ENCODE measurements at regions not wholly inside any gene's neighbourhood (a gene's known extent, or its start where the extent isn't known, plus 50 kb on each side); places are given as distances from the start of the nearest gene placed in this dataset.

DNA sequence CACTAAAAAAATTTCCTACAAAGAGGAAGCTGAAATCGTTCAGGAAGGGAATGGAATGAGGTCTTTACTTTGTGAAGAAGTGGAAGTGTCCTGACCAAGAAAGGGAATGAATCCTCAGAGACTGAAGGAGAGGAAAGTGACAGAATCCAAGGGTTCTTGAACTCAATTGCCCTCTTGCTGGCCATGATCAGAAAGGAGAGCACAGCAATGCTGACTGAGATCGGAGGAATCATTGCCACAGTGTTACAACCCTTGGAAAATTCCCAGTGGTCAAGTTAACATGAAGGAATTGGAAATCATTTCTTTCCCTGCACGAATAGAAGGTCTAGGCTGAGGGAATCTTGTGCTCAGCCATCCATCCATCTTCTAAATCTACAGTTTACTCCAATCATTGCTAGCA is 190.0 kb upstream of the NEIL3 start:
- intact Hi-C loops (cut with DNase I; ENCODE audit: low total_unique reads): no loop called here
- H3K27ac ChIP-seq: no peak overlapping the region

DNA sequence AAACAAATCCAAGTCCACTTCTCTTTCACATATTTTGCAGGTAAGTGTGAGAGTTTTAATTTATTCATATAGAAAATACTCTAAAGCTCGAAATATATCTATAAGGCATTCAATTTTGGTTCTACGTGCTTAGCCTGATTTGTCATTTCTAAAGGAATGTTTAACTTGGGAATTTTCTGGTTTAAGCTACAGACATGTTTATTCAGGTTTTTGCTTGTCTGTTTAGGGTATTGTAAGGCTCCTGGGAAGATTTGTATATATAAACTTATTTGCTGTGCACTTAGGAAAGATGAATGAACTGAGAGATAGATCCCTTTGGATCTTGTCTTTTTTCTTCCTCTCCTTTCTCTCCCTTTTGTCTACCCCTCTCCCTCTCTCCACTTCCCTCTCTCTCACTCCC is 185.9 kb upstream of the NEIL3 start:
- no peak overlapping the region for H3K27ac ChIP-seq
- H3K4me3 ChIP-seq: no peak overlapping the region
- intact Hi-C loops (cut with DNase I; ENCODE audit: low total_unique reads): no loop called here
- H3K4me1 ChIP-seq: no peaks in the 10 kb centered on the region
- TF ChIP-seq, protein P1, sequence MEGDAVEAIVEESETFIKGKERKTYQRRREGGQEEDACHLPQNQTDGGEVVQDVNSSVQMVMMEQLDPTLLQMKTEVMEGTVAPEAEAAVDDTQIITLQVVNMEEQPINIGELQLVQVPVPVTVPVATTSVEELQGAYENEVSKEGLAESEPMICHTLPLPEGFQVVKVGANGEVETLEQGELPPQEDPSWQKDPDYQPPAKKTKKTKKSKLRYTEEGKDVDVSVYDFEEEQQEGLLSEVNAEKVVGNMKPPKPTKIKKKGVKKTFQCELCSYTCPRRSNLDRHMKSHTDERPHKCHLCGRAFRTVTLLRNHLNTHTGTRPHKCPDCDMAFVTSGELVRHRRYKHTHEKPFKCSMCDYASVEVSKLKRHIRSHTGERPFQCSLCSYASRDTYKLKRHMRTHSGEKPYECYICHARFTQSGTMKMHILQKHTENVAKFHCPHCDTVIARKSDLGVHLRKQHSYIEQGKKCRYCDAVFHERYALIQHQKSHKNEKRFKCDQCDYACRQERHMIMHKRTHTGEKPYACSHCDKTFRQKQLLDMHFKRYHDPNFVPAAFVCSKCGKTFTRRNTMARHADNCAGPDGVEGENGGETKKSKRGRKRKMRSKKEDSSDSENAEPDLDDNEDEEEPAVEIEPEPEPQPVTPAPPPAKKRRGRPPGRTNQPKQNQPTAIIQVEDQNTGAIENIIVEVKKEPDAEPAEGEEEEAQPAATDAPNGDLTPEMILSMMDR (IDR thresholded peaks at IDR 0.05): no peak
- no peaks in the 10 kb centered on the region for H3K36me3 ChIP-seq
- DNase-seq: no peak
- H3K9me3 ChIP-seq: no peaks in the 10 kb centered on the region
- no peaks in the 10 kb centered on the region for H3K27me3 ChIP-seq

More for the DNA sequence above, 190.0 kb upstream of the NEIL3 start:
- no peak for DNase-seq
- Histone ChIP-seq H3K4me3 (no peak overlapping the region), H3K4me1 (no peaks in the 10 kb centered on the region), H3K36me3 (no peaks in the 10 kb centered on the region), H3K27me3 (no peaks in the 10 kb centered on the region), H3K9me3 (no peaks in the 10 kb centered on the region)
- TF ChIP-seq POLR2A (IDR thresholded peaks at IDR 0.05): no peak
- TF ChIP-seq, protein P1 (IDR thresholded peaks at IDR 0.05): no peak

DNA sequence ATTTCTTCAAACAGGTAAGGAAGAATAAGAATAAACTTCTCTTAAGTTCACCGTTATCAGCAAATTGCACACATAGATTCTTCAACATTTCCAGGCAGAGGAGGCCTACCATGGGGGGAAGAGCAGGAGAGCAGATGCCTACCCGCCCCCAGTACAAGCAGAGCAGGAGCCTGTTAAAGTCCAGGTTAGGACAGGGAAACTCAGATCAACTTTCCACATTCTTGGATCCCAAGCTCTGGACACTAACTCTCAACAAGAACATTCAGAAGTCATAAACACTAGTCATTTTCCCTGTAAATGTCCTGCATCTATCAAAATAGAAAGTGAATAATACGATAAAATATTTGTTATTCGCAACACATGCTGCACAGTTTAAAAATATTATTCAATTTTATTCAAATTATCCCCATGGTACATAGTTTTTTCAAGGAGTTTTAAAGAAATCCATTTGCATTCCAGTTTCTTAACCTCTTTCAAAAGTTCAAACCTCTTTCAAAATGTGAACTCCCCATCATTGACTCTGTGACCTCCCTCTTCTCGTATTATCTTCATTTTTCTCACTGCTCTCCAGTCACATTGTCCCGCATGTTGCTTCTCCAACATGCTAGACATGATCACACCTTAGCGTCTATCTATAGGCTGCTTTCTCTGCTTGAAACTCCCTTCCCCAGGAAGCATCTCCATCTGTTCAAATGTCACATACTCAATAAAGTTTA is 185.2 kb upstream of the NEIL3 start:
- H3K4me1 ChIP-seq: no peaks in the 10 kb centered on the region
- no peaks in the 10 kb centered on the region for H3K27me3 ChIP-seq
- H3K9me3 ChIP-seq: no peaks in the 10 kb centered on the region
- DNase-seq: no peak
- no peak for TF ChIP-seq POLR2A (IDR thresholded peaks at IDR 0.05)
- TF ChIP-seq, protein P1 (IDR thresholded peaks at IDR 0.05): no peak
- H3K4me3 ChIP-seq: no peak overlapping the region
- intact Hi-C loops (cut with DNase I; ENCODE audit: low total_unique reads): no loop called here
- H3K27ac ChIP-seq: no peak overlapping the region
- H3K36me3 ChIP-seq: no peaks in the 10 kb centered on the region

DNA sequence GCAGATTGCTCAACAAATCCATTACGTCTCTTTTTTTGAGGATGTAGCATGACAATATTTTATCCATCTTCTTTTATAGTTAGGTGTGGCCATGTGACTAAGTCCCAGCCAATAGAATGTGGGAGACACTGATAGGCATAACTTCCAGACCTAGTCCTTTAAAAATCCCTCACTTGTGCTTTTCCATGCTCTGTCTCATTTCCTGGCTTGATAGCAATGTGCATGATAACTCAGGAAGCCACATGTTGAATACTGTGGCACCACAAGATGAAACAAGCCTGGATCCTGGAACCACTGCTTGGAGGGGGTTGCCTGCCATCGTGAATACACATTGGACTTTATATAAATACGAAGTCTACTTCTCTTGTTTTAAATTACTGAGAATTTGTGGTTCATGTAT is 184.0 kb upstream of the NEIL3 start:
- no peak overlapping the region for H3K4me3 ChIP-seq
- intact Hi-C loops (cut with DNase I; ENCODE audit: low total_unique reads): no loop called here

DNA sequence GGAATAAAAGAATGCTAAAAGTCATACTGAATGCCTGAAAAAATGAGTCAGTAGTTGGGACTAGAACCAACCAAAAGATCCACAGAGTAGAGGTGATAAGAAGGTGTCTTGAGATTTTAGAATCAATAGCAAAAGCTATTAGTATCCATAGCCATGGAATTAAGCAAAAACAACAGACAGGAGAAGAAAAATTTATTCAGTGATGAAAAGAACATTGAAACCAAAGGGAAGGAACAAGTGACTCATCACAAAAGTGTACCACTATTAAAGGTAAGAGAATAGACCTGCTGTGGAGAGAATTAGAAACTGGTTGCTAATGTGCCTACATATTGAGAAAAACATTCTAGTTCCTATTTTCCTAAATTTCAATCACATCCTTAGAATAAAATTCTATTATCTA is 182.0 kb upstream of the NEIL3 start:
- no peaks in the 10 kb centered on the region for H3K9me3 ChIP-seq
- TF ChIP-seq, protein P1 (IDR thresholded peaks at IDR 0.05): no peak
- no peak for TF ChIP-seq POLR2A (IDR thresholded peaks at IDR 0.05)
- H3K27me3 ChIP-seq: no peaks in the 10 kb centered on the region
- no peaks in the 10 kb centered on the region for H3K36me3 ChIP-seq
- DNase-seq: no peak
- H3K27ac ChIP-seq: no peak overlapping the region
- no peak overlapping the region for H3K4me3 ChIP-seq
- H3K4me1 ChIP-seq: no peaks in the 10 kb centered on the region
- intact Hi-C loops (cut with DNase I; ENCODE audit: low total_unique reads): no loop called here

More for the DNA sequence above, 184.0 kb upstream of the NEIL3 start:
- H3K27ac ChIP-seq: no peak overlapping the region
- H3K27me3 ChIP-seq: no peaks in the 10 kb centered on the region
- H3K4me1 ChIP-seq: no peaks in the 10 kb centered on the region
- DNase-seq: no peak
- H3K36me3 ChIP-seq: no peaks in the 10 kb centered on the region
- H3K9me3 ChIP-seq: no peaks in the 10 kb centered on the region
- no peak for TF ChIP-seq POLR2A (IDR thresholded peaks at IDR 0.05)
- TF ChIP-seq, protein P1 (IDR thresholded peaks at IDR 0.05): no peak

Measured in uterus (tissue), 3 donors.